GM12878 (cell line): ENCODE measurements at regions not wholly inside any gene's neighbourhood (a gene's known extent, or its start where the extent isn't known, plus 50 kb on each side); places are given as distances from the start of the nearest gene placed in this dataset.

Experiments
- ATAC-seq: fragments of 200-7000 bp; cut with Tn5 transposase; 3 replicates; pipeline ENCODE4 v1.9.1; 2020; ENCODE audit warnings: mild to moderate bottlenecking, moderate library complexity
- BruUV-seq: library from RNA; stranded (reverse); fragments of 400-500 nt; replicated peaks from 2 replicates; lab custom pipeline; 2021; lab: Mats Ljungman, UMichigan
- CTCF ChIA-PET: fragments of 300-600 bp; sonication (Branson Sonifier 250); formaldehyde crosslinking; extraction: SDS; loops from one replicate; lab custom pipeline; 2021; ENCODE audit warnings: inconsistent platforms; lab: Yijun Ruan, JAX
- POLR2A ChIA-PET: fragments of 350-600 bp; formaldehyde crosslinking; extraction: SDS; loops from one replicate; lab custom pipeline; 2021; ENCODE audit warnings: inconsistent platforms; lab: Charles Lee
- RAD21 ChIA-PET: fragments of 300-600 bp; sonication (Branson Sonifier 250); formaldehyde crosslinking; loops from one replicate; lab custom pipeline; 2023; ENCODE audit warnings: antibody characterized with exemption; ENCODE audit not compliant: unreplicated experiment; lab: Charles Lee
- SMC1A ChIA-PET: fragments of 300-600 bp; sonication (Branson Sonifier 250); formaldehyde crosslinking; loops from one replicate; lab custom pipeline; 2023; ENCODE audit not compliant: unreplicated experiment, uncharacterized antibody; lab: Charles Lee
- DNase-seq: peaks from one replicate; pipeline ENCODE4 v3.0.0-alpha.2; 2011; ENCODE audit warnings: low read depth, low spot score
- FAIRE-seq: peaks from 3 replicates; lab custom pipeline; 2011; peaks lifted over from hg19 to GRCh38; lab: Jason Lieb, UNC
- H2AFZ ChIP-seq: 2 replicates; pipeline ENCODE4 v1.6.0; 2011; ENCODE audit warnings: low read depth, low read length, control low read depth; ENCODE audit not compliant: control insufficient read depth
- H3K27ac ChIP-seq: 2 replicates; pipeline ENCODE4 v1.5.1; 2011; ENCODE audit warnings: control low read depth; ENCODE audit not compliant: control insufficient read depth, insufficient read depth
- H3K27me3 ChIP-seq, 2 experiments: replicated peaks in 1 of 2; 2 replicates each; pipeline versions ENCODE4 v1.6.0 to v1.6.1; 2011; ENCODE audit warnings: low read length in 1 of 2; ENCODE audit not compliant: control insufficient read depth in 2 of 2, insufficient read depth in 2 of 2
- H3K36me3 ChIP-seq, 2 experiments: 2 replicates each; pipeline ENCODE4 v1.5.1; 2011; ENCODE audit warnings: low read length in 1 of 2; ENCODE audit not compliant: control insufficient read depth in 2 of 2, insufficient read depth in 2 of 2
- H3K4me1 ChIP-seq: 2 replicates; pipeline ENCODE4 v1.6.1; 2011; ENCODE audit warnings: mild to moderate bottlenecking, low read length, moderate library complexity, mixed read lengths; ENCODE audit not compliant: control insufficient read depth, insufficient read depth
- H3K4me2 ChIP-seq: 2 replicates; pipeline ENCODE4 v1.6.0; 2011; ENCODE audit warnings: control low read depth; ENCODE audit not compliant: control insufficient read depth, insufficient read depth
- H3K4me3 ChIP-seq: fragments of 200-600 bp; sonication (generic); 2 replicates; pipeline ENCODE4 v1.5.1; 2016
- H3K79me2 ChIP-seq: 2 replicates; pipeline ENCODE4 v1.6.0; 2011; ENCODE audit warnings: low read length; ENCODE audit not compliant: control insufficient read depth, insufficient read depth
- H3K9ac ChIP-seq: 2 replicates; pipeline ENCODE4 v1.8.0; 2011; ENCODE audit warnings: low read length, control low read depth, mixed read lengths; ENCODE audit not compliant: control insufficient read depth, insufficient read depth
- H3K9me3 ChIP-seq: replicated peaks from 3 replicates; pipeline ENCODE4 v1.5.1; 2011; ENCODE audit warnings: mild to moderate bottlenecking, low read length; ENCODE audit not compliant: control insufficient read depth, insufficient read depth
- H4K20me1 ChIP-seq: 2 replicates; pipeline ENCODE4 v1.6.0; 2011; ENCODE audit not compliant: control insufficient read depth, insufficient read depth
- MEF2B ChIP-seq: fragments of 450-650 bp; IDR thresholded peaks from 2 replicates; pipeline ENCODE4 v1.6.1; 2018; ENCODE audit warnings: mild to moderate bottlenecking, moderate library complexity; ENCODE audit not compliant: partially characterized antibody, poor library complexity, severe bottlenecking
- NFIC ChIP-seq: IDR thresholded peaks from 2 replicates; pipeline ENCODE4 v1.6.1; 2012; ENCODE audit warnings: low read depth, mild to moderate bottlenecking, inconsistent platforms, low read length, moderate library complexity
- ZSCAN29 ChIP-seq: fragments of 450-650 bp; IDR thresholded peaks from 2 replicates; pipeline ENCODE4 v1.6.1; 2017; ENCODE audit warnings: mild to moderate bottlenecking, moderate library complexity
- WGBS: methylation state at CpG from one replicate; pipeline ENCODE4 v1.1.6; 2016; ENCODE audit warnings: low lambda C conversion rate; ENCODE audit not compliant: insufficient replicate concordance, insufficient coverage; ENCODE audit errors: missing lambda C conversion rate; 5-methylcytosine and 5-hydroxymethylcytosine counted together
- in situ Hi-C: fragments of 300-500 bp; cut with MboI; formaldehyde crosslinking; loops from 9 replicates; pipeline ENCODE4 v1.14.3; 2018; ENCODE audit warnings: mixed read lengths
- intact Hi-C: fragments of 100-400 bp; cut with micrococcal nuclease; formaldehyde crosslinking; loops from one replicate; pipeline ENCODE4 v1.14.2; 2022; ENCODE audit not compliant: unreplicated experiment
- TF ChIP-seq, protein P1 (sequence below): IDR thresholded peaks from 2 replicates; pipeline ENCODE4 v1.6.1; 2012; ENCODE audit warnings: mild to moderate bottlenecking, low read depth, low read length

DNA sequence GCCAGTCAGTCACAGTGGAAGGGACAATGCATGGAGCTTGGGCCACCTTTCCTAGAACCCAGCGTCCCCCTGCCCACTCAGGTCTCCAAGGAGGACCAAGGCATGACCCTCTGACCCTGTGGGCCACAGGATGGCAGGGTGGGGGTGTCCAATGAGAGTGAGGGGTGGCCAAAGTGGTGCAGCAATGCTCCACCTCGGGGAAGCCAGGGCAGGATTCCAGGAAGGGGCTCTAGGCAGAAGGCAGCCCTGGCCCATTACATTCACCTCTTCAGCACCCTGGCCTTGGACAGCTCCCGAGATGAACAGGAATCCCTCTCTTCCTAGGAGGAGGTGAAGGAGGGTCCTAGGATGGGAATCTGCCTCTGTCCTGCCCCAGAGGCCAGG lies 597.5 kb downstream of the BRD1 start:
- in situ Hi-C loops = no loop called here
- intact Hi-C loops = no loop called here
- RAD21 ChIA-PET = no interaction called here
- no peak for FAIRE-seq
- no peak for DNase-seq
- no peak overlapping the region for H3K9ac ChIP-seq
- no peak overlapping the region for H3K4me3 ChIP-seq
- no peaks in the 10 kb centered on the region for H3K79me2 ChIP-seq
- SMC1A ChIA-PET = no interaction called here
- H3K27ac ChIP-seq = no peak overlapping the region
- WGBS = 0% methylated on average over 3 of the region's 3 CpGs
- TF ChIP-seq MEF2B = no peak
- TF ChIP-seq NFIC = no peak
- no peak for TF ChIP-seq ZSCAN29
- TF ChIP-seq, protein P1, sequence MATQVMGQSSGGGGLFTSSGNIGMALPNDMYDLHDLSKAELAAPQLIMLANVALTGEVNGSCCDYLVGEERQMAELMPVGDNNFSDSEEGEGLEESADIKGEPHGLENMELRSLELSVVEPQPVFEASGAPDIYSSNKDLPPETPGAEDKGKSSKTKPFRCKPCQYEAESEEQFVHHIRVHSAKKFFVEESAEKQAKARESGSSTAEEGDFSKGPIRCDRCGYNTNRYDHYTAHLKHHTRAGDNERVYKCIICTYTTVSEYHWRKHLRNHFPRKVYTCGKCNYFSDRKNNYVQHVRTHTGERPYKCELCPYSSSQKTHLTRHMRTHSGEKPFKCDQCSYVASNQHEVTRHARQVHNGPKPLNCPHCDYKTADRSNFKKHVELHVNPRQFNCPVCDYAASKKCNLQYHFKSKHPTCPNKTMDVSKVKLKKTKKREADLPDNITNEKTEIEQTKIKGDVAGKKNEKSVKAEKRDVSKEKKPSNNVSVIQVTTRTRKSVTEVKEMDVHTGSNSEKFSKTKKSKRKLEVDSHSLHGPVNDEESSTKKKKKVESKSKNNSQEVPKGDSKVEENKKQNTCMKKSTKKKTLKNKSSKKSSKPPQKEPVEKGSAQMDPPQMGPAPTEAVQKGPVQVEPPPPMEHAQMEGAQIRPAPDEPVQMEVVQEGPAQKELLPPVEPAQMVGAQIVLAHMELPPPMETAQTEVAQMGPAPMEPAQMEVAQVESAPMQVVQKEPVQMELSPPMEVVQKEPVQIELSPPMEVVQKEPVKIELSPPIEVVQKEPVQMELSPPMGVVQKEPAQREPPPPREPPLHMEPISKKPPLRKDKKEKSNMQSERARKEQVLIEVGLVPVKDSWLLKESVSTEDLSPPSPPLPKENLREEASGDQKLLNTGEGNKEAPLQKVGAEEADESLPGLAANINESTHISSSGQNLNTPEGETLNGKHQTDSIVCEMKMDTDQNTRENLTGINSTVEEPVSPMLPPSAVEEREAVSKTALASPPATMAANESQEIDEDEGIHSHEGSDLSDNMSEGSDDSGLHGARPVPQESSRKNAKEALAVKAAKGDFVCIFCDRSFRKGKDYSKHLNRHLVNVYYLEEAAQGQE = peak; percentile 68; the same call in 1 of the 2 replicates
- POLR2A ChIA-PET = no interaction called here
- CTCF ChIA-PET = no interaction called here
- no peaks in the 10 kb centered on the region; the same call in 2 of the 3 replicates for H3K9me3 ChIP-seq
- ATAC-seq = no peak
- H2AFZ ChIP-seq = no peak overlapping the region
- no peak overlapping the region for H3K4me2 ChIP-seq
- no peaks in the 10 kb centered on the region for H3K36me3 ChIP-seq
- H3K27me3 ChIP-seq = no peaks in the 10 kb centered on the region
- no TSS peak for BruUV-seq
- H4K20me1 ChIP-seq = no peaks in the 10 kb centered on the region
- no peaks in the 10 kb centered on the region for H3K4me1 ChIP-seq
